ENCODE measurements at regions not wholly inside any gene's neighbourhood (a gene's known extent, or its start where the extent isn't known, plus 50 kb on each side); places are given as distances from the start of the nearest gene placed in this dataset.

DNA sequence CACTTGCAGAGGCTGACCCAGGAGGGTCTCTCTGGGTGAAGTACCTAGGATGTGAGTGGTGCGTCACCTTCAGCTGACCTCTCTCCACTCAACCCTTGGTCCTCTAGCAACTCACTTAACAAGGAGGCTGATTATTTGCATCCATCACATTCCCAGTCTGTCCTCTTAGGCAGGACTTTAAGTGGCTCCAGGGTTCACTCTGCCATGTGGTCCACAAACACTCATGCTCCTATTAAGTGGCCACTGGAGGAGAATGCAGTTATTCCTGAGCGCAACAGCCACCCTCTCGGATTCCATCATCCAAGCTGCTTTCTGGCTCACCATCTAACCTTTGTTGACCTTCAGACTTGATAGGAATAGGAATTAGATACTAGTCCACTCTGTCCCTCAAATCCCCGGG is 61.1 kb upstream of the SCAF8 start:
- TF ChIP-seq EGR1 (IDR thresholded peaks at IDR 0.05; ENCODE audit: low read depth) (no peak), POLR2AphosphoS5 (IDR thresholded peaks at IDR 0.05; ENCODE audit: low read depth, low read length) (no peak), POLR2A (IDR thresholded peaks at IDR 0.05; ENCODE audit: borderline replicate concordance, extremely low read depth, insufficient read depth, insufficient read length) (no peak), EZH2 (IDR thresholded peaks at IDR 0.05) (no peak), EZH2phosphoT487 (IDR thresholded peaks at IDR 0.05; ENCODE audit: borderline replicate concordance) (no peak), ZFX (IDR thresholded peaks at IDR 0.05) (no peak), SRF (IDR thresholded peaks at IDR 0.05; ENCODE audit: low read depth) (no peak), RAD21 (IDR thresholded peaks at IDR 0.05; ENCODE audit: low read depth) (no peak), TCF7L2 (IDR thresholded peaks at IDR 0.05; ENCODE audit: borderline replicate concordance, extremely low read depth, insufficient read depth, insufficient read length) (no peak), YY1 (IDR thresholded peaks at IDR 0.05; ENCODE audit: extremely low read depth, insufficient replicate concordance, low read depth, low read length) (no peak), SP1 (IDR thresholded peaks at IDR 0.05; ENCODE audit: low read depth) (no peak)
- TF ChIP-seq, protein P1, sequence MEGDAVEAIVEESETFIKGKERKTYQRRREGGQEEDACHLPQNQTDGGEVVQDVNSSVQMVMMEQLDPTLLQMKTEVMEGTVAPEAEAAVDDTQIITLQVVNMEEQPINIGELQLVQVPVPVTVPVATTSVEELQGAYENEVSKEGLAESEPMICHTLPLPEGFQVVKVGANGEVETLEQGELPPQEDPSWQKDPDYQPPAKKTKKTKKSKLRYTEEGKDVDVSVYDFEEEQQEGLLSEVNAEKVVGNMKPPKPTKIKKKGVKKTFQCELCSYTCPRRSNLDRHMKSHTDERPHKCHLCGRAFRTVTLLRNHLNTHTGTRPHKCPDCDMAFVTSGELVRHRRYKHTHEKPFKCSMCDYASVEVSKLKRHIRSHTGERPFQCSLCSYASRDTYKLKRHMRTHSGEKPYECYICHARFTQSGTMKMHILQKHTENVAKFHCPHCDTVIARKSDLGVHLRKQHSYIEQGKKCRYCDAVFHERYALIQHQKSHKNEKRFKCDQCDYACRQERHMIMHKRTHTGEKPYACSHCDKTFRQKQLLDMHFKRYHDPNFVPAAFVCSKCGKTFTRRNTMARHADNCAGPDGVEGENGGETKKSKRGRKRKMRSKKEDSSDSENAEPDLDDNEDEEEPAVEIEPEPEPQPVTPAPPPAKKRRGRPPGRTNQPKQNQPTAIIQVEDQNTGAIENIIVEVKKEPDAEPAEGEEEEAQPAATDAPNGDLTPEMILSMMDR (IDR thresholded peaks at IDR 0.05 in 2 of 3, conservative IDR thresholded peaks at IDR 0.05 in 1 of 3; ENCODE audit: borderline replicate concordance in 1 of 3, insufficient read depth in 1 of 3, low read depth in 2 of 3, low read length in 2 of 3), result no peak
- TF ChIP-seq, protein P2, sequence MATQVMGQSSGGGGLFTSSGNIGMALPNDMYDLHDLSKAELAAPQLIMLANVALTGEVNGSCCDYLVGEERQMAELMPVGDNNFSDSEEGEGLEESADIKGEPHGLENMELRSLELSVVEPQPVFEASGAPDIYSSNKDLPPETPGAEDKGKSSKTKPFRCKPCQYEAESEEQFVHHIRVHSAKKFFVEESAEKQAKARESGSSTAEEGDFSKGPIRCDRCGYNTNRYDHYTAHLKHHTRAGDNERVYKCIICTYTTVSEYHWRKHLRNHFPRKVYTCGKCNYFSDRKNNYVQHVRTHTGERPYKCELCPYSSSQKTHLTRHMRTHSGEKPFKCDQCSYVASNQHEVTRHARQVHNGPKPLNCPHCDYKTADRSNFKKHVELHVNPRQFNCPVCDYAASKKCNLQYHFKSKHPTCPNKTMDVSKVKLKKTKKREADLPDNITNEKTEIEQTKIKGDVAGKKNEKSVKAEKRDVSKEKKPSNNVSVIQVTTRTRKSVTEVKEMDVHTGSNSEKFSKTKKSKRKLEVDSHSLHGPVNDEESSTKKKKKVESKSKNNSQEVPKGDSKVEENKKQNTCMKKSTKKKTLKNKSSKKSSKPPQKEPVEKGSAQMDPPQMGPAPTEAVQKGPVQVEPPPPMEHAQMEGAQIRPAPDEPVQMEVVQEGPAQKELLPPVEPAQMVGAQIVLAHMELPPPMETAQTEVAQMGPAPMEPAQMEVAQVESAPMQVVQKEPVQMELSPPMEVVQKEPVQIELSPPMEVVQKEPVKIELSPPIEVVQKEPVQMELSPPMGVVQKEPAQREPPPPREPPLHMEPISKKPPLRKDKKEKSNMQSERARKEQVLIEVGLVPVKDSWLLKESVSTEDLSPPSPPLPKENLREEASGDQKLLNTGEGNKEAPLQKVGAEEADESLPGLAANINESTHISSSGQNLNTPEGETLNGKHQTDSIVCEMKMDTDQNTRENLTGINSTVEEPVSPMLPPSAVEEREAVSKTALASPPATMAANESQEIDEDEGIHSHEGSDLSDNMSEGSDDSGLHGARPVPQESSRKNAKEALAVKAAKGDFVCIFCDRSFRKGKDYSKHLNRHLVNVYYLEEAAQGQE (IDR thresholded peaks at IDR 0.05; ENCODE audit: low read depth), result no peak
- TF ChIP-seq, protein P3, sequence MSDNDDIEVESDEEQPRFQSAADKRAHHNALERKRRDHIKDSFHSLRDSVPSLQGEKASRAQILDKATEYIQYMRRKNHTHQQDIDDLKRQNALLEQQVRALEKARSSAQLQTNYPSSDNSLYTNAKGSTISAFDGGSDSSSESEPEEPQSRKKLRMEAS (IDR thresholded peaks at IDR 0.05), result no peak
